Right lobe of liver (tissue), 6 donors: ENCODE measurements at regions not wholly inside any gene's neighbourhood (a gene's known extent, or its start where the extent isn't known, plus 50 kb on each side); places are given as distances from the start of the nearest gene placed in this dataset.

Experiments
- ATAC-seq, 4 donors: fragments of 200-7000 bp; cut with Tn5 transposase; one replicate each; pipeline ENCODE4 v1.9.1; 2020; ENCODE audit warnings: mild to moderate bottlenecking in 4 of 4, moderate library complexity in 4 of 4
- DNase-seq, 3 donors: peaks; one replicate each; pipeline ENCODE4 v3.0.0-alpha.2; 2020
- H3K27ac ChIP-seq, 3 donors: fragments of 200-600 bp; one replicate each; pipeline ENCODE4 v1.8.0; 2022
- H3K27me3 ChIP-seq, 2 donors: fragments of 200-600 bp; one replicate each; pipeline ENCODE4 v1.8.0; 2022
- H3K36me3 ChIP-seq, 4 donors: fragments of 200-600 bp; sonication (generic) in 1 of 4; one replicate each; pipeline versions ENCODE4 v1.5.1 to v1.8.0; 2017 to 2022; ENCODE audit warnings: control low read depth in 1 of 4
- H3K4me1 ChIP-seq, 4 donors: fragments of 200-600 bp; sonication (generic) in 1 of 4; one replicate each; pipeline versions ENCODE4 v1.5.1 to v1.8.0; 2017 to 2022; ENCODE audit warnings: control low read depth in 1 of 4
- H3K4me3 ChIP-seq, 3 donors: fragments of 200-600 bp; one replicate each; pipeline ENCODE4 v1.8.0; 2022
- H3K9me3 ChIP-seq, 4 donors: fragments of 200-600 bp; sonication (generic) in 1 of 4; one replicate each; pipeline versions ENCODE4 v1.5.1 to v1.8.0; 2017 to 2022; ENCODE audit warnings: control low read depth in 1 of 4
- CTCF ChIP-seq, 4 donors: fragments of 200-600 bp in 3 of 4; fragments of 450-650 bp in 1 of 4; IDR thresholded peaks; one replicate each; pipeline versions ENCODE4 v1.5.1 to v1.8.0; 2016 to 2022; ENCODE audit warnings: antibody characterized with exemption in 4 of 4, mild to moderate bottlenecking in 2 of 4
- POLR2A ChIP-seq: fragments of 450-650 bp; IDR thresholded peaks from one replicate; pipeline ENCODE4 v1.6.1; 2017; ENCODE audit warnings: antibody characterized with exemption, mild to moderate bottlenecking
- WGBS: methylation state at CpG from one replicate; pipeline ENCODE4 v1.1.6; 2018; ENCODE audit warnings: low coverage, low lambda C conversion rate; ENCODE audit not compliant: insufficient coverage; ENCODE audit errors: missing lambda C conversion rate; 5-methylcytosine and 5-hydroxymethylcytosine counted together
- intact Hi-C, 2 donors: fragments of 100-400 bp; cut with DNase I; formaldehyde crosslinking; loops; one replicate each; pipeline versions ENCODE4 v1.11.2 to v1.14.1; 2022
- donor health status: DM: no; HTN: yes; CAD: no.
- donor health status: DM: no; HTN: no; CAD: no.
- donor health status: DM: no; HTN: no; CAD: no.
- donor health status: DM: no; HTN: yes; CAD: no.
- donor health status: DM: no; HTN: yes; CAD: no.

- WGBS: 74% methylated on average over 3 of the region's 3 CpGs
These were observed 72.5 kb downstream of the RBM43 start for GRCh38 chr2:151189125-151189524.

GRCh38 chr2:151186011-151186410 is 75.7 kb downstream of the RBM43 start:
- no peaks in the 10 kb centered on the region for H3K36me3 ChIP-seq
- TF ChIP-seq POLR2A (no peak), CTCF (IDR thresholded peaks at IDR 0.05) (no peak)
- intact Hi-C loops: no loop called here
- H3K27ac ChIP-seq: no peak overlapping the region
- DNase-seq (no peak), ATAC-seq (no peak)
- WGBS: 96% methylated on average over 14 of the region's 15 CpGs
- no peaks in the 10 kb centered on the region for H3K27me3 ChIP-seq
- H3K9me3 ChIP-seq: no peaks in the 10 kb centered on the region
- no peaks in the 10 kb centered on the region for H3K4me1 ChIP-seq
- no peak overlapping the region for H3K4me3 ChIP-seq

More at GRCh38 chr2:151189125-151189524, 72.5 kb downstream of the RBM43 start:
- Histone ChIP-seq H3K27ac (no peak overlapping the region), H3K4me3 (no peak overlapping the region), H3K4me1 (no peaks in the 10 kb centered on the region), H3K27me3 (no peaks in the 10 kb centered on the region), H3K9me3 (no peaks in the 10 kb centered on the region), H3K36me3 (no peaks in the 10 kb centered on the region)
- TF ChIP-seq CTCF (IDR thresholded peaks at IDR 0.05): no peak
- TF ChIP-seq POLR2A: no peak
- intact Hi-C loops: no loop called here
- DNase-seq (no peak), ATAC-seq (no peak)

- 49% methylated on average over 6 of the region's 7 CpGs for WGBS
- DNase-seq: no peak
- Histone ChIP-seq H3K36me3 (no peaks in the 10 kb centered on the region), H3K27me3 (no peaks in the 10 kb centered on the region), H3K27ac (no peak overlapping the region), H3K4me3 (no peak overlapping the region), H3K9me3 (no peaks in the 10 kb centered on the region), H3K4me1 (no peaks in the 10 kb centered on the region)
- intact Hi-C loops: no loop called here
- ATAC-seq: no peak
- TF ChIP-seq POLR2A (no peak), CTCF (IDR thresholded peaks at IDR 0.05) (no peak)
These were observed 78.5 kb downstream of the RBM43 start for GRCh38 chr2:151182899-151183809.

- intact Hi-C loops: no loop called here
- 80% methylated on average over 3 of the region's 3 CpGs for WGBS
These were observed 79.3 kb downstream of the RBM43 start for GRCh38 chr2:151182396-151182795.

More at GRCh38 chr2:151182396-151182795, 79.3 kb downstream of the RBM43 start:
- H3K27me3 ChIP-seq: no peaks in the 10 kb centered on the region
- no peak overlapping the region for H3K4me3 ChIP-seq
- H3K27ac ChIP-seq: no peak overlapping the region
- ATAC-seq (no peak), DNase-seq (no peak)
- H3K36me3 ChIP-seq: no peaks in the 10 kb centered on the region
- H3K4me1 ChIP-seq: no peaks in the 10 kb centered on the region
- no peak for TF ChIP-seq POLR2A
- TF ChIP-seq CTCF (IDR thresholded peaks at IDR 0.05): no peak
- no peaks in the 10 kb centered on the region for H3K9me3 ChIP-seq
